CD4-positive, alpha-beta T cell treated with Interleukin-17A for 4 hours (primary cell): ENCODE measurements at regions not wholly inside any gene's neighbourhood (a gene's known extent, or its start where the extent isn't known, plus 50 kb on each side); places are given as distances from the start of the nearest gene placed in this dataset.
"Not testable (repeated sequence)": the region's sequence is repeated elsewhere in the genome, so short reads cannot be mapped to it uniquely, and the experiment has no call there.

ENCODE experiments used
- DNase-seq: peaks from one replicate; pipeline ENCODE4 v3.0.0-alpha.2; 2020; ENCODE audit warnings: mixed read lengths

GRCh38 chr6:144786825-144787224 is 501.7 kb downstream of the UTRN start:
- no peak for DNase-seq

DNA sequence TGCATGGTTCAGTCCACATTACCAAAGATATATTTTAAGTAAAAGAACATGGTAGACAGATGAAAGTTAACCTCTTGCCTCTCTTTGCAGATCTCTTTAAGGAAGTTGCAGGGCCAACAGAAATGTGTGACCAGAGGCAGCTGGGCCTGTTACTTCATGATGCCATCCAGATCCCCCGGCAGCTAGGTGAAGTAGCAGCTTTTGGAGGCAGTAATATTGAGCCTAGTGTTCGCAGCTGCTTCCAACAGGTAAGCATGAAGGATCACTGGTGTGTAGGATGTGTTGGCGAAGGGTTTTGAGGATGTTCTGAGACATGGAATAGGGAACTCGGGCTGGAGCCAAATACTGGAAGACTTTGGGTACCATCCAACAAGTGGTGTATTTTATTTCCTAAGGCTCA is 508.6 kb downstream of the UTRN start:
- DNase-seq = no peak

- not testable (repeated sequence) for DNase-seq
Measured at GRCh38 chr6:144795022-144795421, 509.9 kb downstream of the UTRN start.

- DNase-seq = no peak
Measured at GRCh38 chr6:144796070-144796469, 510.9 kb downstream of the UTRN start.

GRCh38 chr6:144797881-144798589 is 512.9 kb downstream of the UTRN start:
- no peak for DNase-seq

DNA sequence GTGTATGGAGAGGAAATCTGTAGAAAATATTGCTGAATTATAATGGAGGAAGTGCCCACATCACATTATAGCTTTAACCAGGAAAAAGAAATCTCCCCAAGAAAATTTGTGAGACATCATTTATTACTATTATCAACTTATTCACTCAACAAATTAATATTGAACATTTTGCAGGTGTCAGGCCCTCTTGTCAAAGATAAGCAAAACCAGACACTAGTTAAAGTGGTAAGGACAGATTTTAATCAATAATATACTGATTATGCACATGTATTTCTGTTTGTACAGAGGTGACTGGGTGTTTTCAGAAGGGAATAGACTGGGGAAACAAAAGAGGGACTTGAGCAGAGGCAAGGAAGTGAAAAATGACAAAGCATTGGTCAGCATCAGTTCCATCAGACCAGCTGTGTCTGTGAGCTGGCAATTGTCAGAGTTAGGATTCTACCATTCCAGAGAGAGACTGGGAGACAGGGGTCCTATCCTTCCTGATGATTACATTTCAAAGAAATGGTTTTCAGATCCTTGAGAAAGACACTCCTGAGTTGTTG is 519.2 kb downstream of the UTRN start:
- DNase-seq = no peak

DNA sequence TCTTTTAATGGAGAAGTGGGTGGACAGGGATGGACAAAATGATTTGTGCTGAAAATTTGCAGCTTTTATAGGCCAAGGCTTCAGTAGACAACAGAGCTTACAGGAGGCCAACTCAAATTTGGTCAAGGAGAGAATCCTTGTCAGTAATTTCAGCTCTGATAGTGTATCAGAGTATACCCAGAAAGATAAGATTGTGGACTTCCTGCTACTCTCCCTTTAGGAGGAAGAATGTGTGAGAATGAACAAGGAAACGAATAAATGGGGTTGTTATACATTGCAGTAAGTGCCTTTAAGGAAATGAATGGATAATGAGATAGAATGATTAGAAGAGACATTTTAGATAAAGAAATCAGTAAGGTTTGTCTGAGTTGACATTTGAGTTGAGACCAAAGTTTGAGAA is 519.9 kb downstream of the UTRN start:
- DNase-seq = no peak

GRCh38 chr6:144806222-144806621 is 521.1 kb downstream of the UTRN start:
- DNase-seq = no peak

- no peak for DNase-seq
Measured at GRCh38 chr6:144809120-144809519, 524.0 kb downstream of the UTRN start.

GRCh38 chr6:144809969-144810368 is 524.8 kb downstream of the UTRN start:
- DNase-seq = no peak

- DNase-seq = no peak
Measured at GRCh38 chr6:144811140-144811539, 526.0 kb downstream of the UTRN start.

DNA sequence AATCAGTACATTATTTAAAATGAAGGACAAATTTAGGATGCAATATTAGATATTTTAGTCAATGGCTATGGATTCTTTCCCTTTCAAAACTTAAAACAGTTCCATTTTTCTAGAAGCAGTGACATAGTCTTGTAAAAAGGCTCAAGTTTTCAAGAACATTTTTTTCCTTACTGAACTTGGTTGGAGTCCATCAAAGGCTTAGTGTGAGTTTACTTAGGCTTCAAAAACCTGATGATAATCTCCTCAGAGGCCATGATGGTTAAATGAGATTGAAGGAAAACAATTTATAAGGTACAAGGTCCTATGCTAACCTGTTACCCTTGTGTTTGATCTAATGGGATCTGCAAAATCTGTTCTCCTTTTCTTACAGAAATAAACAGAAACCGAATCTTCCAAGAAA is 531.8 kb downstream of the UTRN start:
- no peak for DNase-seq

- no peak for DNase-seq
Measured at GRCh38 chr6:144820270-144820669, 535.1 kb downstream of the UTRN start.

GRCh38 chr6:144823131-144823530 is 538.0 kb downstream of the UTRN start:
- no peak for DNase-seq

- DNase-seq = no peak
Measured at GRCh38 chr6:144824018-144824417, 538.9 kb downstream of the UTRN start.

- DNase-seq = no peak
Measured at GRCh38 chr6:144834426-144835038, 549.4 kb downstream of the UTRN start.

GRCh38 chr6:144835322-144835973 is 550.3 kb downstream of the UTRN start:
- no peak for DNase-seq

DNA sequence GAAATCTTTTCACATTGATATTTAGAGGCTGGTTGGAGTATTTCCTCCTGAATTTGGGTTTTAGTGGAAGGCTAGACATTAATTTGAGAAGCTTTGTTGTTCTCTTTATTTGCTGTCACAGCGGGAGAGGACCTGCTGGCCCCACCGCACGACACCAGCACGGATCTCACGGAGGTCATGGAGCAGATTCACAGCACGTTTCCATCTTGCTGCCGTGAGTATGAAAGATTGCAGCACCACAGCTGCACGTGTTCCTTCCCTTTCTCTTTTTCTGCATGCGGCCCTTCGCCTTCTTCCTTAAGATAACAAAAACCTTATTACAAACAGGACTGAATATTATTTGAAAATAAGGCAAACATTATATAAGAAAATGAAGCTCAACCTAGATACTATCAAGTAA is 555.5 kb downstream of the UTRN start:
- DNase-seq = no peak

DNA sequence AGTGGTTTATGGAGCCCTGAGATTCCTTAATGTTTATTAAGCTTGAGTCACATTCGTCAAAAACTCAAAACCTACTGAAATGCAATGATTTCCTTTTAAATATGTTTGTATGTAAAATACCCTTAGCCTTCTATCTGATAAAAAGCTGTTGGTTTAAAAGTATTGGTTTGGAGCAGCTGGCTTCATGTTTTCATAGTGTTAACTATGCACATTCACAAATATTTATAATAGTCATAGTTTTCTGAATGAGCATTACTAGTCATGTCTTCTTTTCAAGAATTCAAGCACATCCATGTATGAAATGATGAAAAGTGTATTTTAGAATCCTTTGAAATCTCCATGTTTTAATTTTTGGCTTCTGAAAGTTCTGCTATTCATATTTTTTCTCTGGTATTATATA is 558.6 kb downstream of the UTRN start:
- DNase-seq = no peak

DNA sequence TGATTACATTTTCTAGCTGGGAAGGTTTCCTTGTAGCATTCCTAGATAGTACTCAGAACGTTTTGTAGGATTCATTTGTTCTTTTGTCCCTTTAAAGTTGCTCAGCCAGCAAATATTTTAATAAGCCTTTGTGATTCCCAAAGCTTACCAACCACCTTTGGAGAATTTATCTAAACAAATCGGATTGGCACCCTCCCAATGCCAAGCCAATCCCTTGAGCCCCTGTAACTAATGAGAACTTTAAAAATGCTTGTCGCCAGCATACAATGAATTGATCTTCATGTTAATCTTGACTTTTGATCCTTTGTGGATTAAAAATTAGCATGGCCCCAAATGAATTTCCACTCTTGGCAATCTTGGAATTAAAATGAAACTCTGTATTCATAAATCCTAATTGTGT is 559.5 kb downstream of the UTRN start:
- no peak for DNase-seq

DNA sequence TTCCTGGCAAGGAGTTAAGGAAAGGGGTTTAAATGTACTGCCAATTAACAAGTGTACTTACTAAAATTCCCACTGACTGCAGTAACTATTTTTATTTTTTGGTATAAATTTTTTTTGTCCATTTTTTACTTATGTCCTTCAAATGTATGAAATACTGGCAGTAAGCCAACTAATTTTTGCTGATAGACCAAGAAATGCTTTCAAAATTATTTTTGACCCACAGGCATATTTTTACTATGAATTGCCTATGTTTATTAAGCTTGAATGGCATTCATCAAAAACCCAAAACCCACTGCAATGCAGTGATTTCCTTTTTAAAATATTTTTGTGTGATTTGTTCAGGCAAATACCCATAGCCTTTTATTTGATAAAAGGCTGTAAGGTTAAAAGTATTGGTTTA is 560.1 kb downstream of the UTRN start:
- no peak for DNase-seq

DNA sequence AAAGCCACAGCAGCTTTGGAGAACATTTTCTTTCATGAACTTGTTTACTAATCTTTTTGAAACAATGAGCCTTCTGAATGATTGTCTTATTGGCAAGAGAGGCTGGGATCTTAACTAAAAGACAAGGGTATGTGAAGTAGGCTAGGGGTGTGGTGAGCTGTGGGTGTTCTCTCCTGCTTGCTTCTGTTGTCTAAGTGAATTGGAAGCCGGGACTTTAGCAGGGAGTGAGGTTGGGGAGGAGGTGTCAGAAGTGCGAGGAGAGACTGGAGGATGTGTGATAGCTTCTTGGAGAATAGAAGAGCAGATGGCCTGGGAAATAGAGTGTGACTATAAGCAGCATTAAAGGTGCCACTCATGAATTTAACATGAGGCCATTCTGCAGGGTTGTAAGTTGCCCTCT is 562.8 kb downstream of the UTRN start:
- DNase-seq = no peak

GRCh38 chr6:144849920-144850319 is 564.8 kb downstream of the UTRN start:
- no peak for DNase-seq

DNA sequence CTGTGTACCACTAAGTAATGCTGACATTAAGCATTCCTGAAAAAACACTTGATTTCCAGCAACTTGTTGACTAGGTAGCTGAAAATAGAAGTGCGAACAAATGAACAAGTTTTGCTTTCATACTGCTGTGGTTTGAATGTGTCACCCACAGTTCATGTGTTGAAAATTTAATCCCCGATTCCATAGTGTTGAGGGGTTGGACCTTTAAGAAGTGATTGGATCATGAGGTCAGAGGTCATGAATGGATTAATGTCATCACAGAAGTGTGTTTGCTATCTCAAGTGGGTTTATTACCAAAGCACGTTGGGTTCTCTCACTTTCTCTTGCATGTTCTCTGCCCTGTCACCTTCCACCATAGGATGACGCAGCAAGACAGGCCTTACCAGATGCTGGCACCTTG is 568.5 kb downstream of the UTRN start:
- no peak for DNase-seq
